ENCODE measurements at regions not wholly inside any gene's neighbourhood (a gene's known extent, or its start where the extent isn't known, plus 50 kb on each side); places are given as distances from the start of the nearest gene placed in this dataset.

DNA sequence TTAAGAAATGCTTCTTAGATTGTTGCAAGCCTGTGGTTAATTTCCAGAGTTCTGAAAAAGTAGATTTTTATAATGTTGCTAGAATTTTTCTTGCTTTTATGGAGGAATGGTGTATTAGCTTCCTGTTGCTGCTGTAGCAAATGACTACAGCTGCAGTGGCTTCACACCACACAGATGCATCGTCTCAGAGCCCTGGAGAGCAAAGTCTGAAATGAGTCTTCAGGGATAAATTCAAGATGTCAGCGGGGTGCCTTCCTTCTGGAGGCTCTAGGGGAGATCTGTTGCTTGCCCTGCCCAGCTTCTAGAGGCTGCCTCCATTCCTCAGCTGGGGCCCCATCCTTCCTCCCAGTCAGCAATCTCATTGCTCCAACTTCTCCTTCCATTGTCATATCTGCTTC is 187.8 kb downstream of the ZNF516 start:
- H3K4me3 Mint-ChIP-seq: no peak overlapping the region
- TF ChIP-seq NANOG (IDR thresholded peaks at IDR 0.05; ENCODE audit: borderline replicate concordance): no peak
- TF ChIP-seq STAT1 (IDR thresholded peaks at IDR 0.05; ENCODE audit: unreplicated experiment): no peak
- TF ChIP-seq, protein P1, sequence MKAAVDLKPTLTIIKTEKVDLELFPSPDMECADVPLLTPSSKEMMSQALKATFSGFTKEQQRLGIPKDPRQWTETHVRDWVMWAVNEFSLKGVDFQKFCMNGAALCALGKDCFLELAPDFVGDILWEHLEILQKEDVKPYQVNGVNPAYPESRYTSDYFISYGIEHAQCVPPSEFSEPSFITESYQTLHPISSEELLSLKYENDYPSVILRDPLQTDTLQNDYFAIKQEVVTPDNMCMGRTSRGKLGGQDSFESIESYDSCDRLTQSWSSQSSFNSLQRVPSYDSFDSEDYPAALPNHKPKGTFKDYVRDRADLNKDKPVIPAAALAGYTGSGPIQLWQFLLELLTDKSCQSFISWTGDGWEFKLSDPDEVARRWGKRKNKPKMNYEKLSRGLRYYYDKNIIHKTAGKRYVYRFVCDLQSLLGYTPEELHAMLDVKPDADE (IDR thresholded peaks at IDR 0.05): no peak
- TF ChIP-seq JUNB (IDR thresholded peaks at IDR 0.05; ENCODE audit: unreplicated experiment): no peak
- no peak for TF ChIP-seq POLR2AphosphoS5 (IDR thresholded peaks at IDR 0.05; ENCODE audit: low read depth)
- no peak for TF ChIP-seq CREB1 (CRISPR knock-in tag; IDR thresholded peaks at IDR 0.05; ENCODE audit: low read depth)
- TF ChIP-seq, protein P2, sequence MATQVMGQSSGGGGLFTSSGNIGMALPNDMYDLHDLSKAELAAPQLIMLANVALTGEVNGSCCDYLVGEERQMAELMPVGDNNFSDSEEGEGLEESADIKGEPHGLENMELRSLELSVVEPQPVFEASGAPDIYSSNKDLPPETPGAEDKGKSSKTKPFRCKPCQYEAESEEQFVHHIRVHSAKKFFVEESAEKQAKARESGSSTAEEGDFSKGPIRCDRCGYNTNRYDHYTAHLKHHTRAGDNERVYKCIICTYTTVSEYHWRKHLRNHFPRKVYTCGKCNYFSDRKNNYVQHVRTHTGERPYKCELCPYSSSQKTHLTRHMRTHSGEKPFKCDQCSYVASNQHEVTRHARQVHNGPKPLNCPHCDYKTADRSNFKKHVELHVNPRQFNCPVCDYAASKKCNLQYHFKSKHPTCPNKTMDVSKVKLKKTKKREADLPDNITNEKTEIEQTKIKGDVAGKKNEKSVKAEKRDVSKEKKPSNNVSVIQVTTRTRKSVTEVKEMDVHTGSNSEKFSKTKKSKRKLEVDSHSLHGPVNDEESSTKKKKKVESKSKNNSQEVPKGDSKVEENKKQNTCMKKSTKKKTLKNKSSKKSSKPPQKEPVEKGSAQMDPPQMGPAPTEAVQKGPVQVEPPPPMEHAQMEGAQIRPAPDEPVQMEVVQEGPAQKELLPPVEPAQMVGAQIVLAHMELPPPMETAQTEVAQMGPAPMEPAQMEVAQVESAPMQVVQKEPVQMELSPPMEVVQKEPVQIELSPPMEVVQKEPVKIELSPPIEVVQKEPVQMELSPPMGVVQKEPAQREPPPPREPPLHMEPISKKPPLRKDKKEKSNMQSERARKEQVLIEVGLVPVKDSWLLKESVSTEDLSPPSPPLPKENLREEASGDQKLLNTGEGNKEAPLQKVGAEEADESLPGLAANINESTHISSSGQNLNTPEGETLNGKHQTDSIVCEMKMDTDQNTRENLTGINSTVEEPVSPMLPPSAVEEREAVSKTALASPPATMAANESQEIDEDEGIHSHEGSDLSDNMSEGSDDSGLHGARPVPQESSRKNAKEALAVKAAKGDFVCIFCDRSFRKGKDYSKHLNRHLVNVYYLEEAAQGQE (IDR thresholded peaks at IDR 0.05; ENCODE audit: unreplicated experiment): no peak
- no peak for TF ChIP-seq EZH2phosphoT487 (IDR thresholded peaks at IDR 0.05; ENCODE audit: unreplicated experiment)
- TF ChIP-seq, protein P3, sequence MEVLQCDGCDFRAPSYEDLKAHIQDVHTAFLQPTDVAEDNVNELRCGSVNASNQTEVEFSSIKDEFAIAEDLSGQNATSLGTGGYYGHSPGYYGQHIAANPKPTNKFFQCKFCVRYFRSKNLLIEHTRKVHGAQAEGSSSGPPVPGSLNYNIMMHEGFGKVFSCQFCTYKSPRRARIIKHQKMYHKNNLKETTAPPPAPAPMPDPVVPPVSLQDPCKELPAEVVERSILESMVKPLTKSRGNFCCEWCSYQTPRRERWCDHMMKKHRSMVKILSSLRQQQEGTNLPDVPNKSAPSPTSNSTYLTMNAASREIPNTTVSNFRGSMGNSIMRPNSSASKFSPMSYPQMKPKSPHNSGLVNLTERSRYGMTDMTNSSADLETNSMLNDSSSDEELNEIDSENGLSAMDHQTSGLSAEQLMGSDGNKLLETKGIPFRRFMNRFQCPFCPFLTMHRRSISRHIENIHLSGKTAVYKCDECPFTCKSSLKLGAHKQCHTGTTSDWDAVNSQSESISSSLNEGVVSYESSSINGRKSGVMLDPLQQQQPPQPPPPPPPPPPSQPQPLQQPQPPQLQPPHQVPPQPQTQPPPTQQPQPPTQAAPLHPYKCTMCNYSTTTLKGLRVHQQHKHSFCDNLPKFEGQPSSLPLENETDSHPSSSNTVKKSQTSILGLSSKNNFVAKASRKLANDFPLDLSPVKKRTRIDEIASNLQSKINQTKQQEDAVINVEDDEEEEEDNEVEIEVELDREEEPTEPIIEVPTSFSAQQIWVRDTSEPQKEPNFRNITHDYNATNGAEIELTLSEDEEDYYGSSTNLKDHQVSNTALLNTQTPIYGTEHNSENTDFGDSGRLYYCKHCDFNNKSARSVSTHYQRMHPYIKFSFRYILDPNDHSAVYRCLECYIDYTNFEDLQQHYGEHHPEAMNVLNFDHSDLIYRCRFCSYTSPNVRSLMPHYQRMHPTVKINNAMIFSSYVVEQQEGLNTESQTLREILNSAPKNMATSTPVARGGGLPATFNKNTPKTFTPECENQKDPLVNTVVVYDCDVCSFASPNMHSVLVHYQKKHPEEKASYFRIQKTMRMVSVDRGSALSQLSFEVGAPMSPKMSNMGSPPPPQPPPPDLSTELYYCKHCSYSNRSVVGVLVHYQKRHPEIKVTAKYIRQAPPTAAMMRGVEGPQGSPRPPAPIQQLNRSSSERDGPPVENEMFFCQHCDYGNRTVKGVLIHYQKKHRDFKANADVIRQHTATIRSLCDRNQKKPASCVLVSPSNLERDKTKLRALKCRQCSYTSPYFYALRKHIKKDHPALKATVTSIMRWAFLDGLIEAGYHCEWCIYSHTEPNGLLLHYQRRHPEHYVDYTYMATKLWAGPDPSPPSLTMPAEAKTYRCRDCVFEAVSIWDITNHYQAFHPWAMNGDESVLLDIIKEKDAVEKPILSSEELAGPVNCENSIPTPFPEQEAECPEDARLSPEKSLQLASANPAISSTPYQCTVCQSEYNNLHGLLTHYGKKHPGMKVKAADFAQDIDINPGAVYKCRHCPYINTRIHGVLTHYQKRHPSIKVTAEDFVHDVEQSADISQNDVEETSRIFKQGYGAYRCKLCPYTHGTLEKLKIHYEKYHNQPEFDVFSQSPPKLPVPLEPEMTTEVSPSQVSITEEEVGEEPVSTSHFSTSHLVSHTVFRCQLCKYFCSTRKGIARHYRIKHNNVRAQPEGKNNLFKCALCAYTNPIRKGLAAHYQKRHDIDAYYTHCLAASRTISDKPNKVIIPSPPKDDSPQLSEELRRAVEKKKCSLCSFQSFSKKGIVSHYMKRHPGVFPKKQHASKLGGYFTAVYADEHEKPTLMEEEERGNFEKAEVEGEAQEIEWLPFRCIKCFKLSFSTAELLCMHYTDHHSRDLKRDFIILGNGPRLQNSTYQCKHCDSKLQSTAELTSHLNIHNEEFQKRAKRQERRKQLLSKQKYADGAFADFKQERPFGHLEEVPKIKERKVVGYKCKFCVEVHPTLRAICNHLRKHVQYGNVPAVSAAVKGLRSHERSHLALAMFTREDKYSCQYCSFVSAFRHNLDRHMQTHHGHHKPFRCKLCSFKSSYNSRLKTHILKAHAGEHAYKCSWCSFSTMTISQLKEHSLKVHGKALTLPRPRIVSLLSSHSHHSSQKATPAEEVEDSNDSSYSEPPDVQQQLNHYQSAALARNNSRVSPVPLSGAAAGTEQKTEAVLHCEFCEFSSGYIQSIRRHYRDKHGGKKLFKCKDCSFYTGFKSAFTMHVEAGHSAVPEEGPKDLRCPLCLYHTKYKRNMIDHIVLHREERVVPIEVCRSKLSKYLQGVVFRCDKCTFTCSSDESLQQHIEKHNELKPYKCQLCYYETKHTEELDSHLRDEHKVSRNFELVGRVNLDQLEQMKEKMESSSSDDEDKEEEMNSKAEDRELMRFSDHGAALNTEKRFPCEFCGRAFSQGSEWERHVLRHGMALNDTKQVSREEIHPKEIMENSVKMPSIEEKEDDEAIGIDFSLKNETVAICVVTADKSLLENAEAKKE (CRISPR knock-in tag; IDR thresholded peaks at IDR 0.05): no peak
- TF ChIP-seq ZNF114 (CRISPR knock-in tag; IDR thresholded peaks at IDR 0.05): no peak
- no peak for TF ChIP-seq EZH2 (IDR thresholded peaks at IDR 0.05; ENCODE audit: low read depth, unreplicated experiment)
- no peak for TF ChIP-seq ZNF331 (CRISPR knock-in tag; IDR thresholded peaks at IDR 0.05; ENCODE audit: low read depth)
- TF ChIP-seq, protein P4, sequence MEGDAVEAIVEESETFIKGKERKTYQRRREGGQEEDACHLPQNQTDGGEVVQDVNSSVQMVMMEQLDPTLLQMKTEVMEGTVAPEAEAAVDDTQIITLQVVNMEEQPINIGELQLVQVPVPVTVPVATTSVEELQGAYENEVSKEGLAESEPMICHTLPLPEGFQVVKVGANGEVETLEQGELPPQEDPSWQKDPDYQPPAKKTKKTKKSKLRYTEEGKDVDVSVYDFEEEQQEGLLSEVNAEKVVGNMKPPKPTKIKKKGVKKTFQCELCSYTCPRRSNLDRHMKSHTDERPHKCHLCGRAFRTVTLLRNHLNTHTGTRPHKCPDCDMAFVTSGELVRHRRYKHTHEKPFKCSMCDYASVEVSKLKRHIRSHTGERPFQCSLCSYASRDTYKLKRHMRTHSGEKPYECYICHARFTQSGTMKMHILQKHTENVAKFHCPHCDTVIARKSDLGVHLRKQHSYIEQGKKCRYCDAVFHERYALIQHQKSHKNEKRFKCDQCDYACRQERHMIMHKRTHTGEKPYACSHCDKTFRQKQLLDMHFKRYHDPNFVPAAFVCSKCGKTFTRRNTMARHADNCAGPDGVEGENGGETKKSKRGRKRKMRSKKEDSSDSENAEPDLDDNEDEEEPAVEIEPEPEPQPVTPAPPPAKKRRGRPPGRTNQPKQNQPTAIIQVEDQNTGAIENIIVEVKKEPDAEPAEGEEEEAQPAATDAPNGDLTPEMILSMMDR (conservative IDR thresholded peaks at IDR 0.05; ENCODE audit: low read depth in 2 of 2): no peak
- H3K4me1 Mint-ChIP-seq: no peaks in the 10 kb centered on the region
- Histone ChIP-seq H3K36me3 (ENCODE audit: insufficient read depth) (no peaks in the 10 kb centered on the region), H3K27me3 (ENCODE audit: insufficient read depth) (no peaks in the 10 kb centered on the region), H2AFZ (peak overlapping the region; percentile 70; the same call in 1 of the 2 replicates), H4K20me1 (replicated peaks; ENCODE audit: insufficient read depth) (no peaks in the 10 kb centered on the region), H3K27ac (ENCODE audit: low read depth) (no peak overlapping the region), H3K79me2 (replicated peaks; ENCODE audit: insufficient read depth) (no peaks in the 10 kb centered on the region), H3K4me3 (no peak overlapping the region), H3K4me2 (no peak overlapping the region), H3F3A (replicated peaks; ENCODE audit: low read depth) (no peaks in the 10 kb centered on the region), H3K9me2 (ENCODE audit: insufficient read depth) (no peaks in the 10 kb centered on the region), H3K4me1 (ENCODE audit: insufficient read depth) (no peaks in the 10 kb centered on the region)
- H3K36me3 Mint-ChIP-seq (ENCODE audit: low read depth): no peaks in the 10 kb centered on the region
- H3K27me3 Mint-ChIP-seq (ENCODE audit: insufficient read depth, low read depth, poor library complexity): no peaks in the 10 kb centered on the region
- H3K27ac Mint-ChIP-seq: no peak overlapping the region
- DNase-seq (ENCODE audit: low spot score) (no peak), ATAC-seq (no peak)
- no peaks in the 10 kb centered on the region for H3K9me3 Mint-ChIP-seq

Measured in GM23338 (cell line).